A673 (cell line): ENCODE measurements at regions not wholly inside any gene's neighbourhood (a gene's known extent, or its start where the extent isn't known, plus 50 kb on each side); places are given as distances from the start of the nearest gene placed in this dataset.

ENCODE experiments used
- CTCF ChIP-seq: fragments of 300-800, 200-600 bp; sonication (generic); conservative IDR thresholded peaks from 2 replicates; pipeline ENCODE4 v1.5.1; 2017; ENCODE audit warnings: low read depth, mild to moderate bottlenecking, antibody characterized with exemption, low read length, moderate library complexity, mixed read lengths
- EZH2 ChIP-seq: fragments of 200-600 bp; sonication (generic); IDR thresholded peaks from 2 replicates; pipeline ENCODE4 v1.6.1; 2017; ENCODE audit warnings: borderline replicate concordance, low read depth, mild to moderate bottlenecking, mixed read lengths, antibody characterized with exemption, low read length; ENCODE audit not compliant: poor library complexity, severe bottlenecking

GRCh38 chrX:86981326-86981879, 536.2 kb upstream of the KLHL4 start:
- TF ChIP-seq CTCF: no peak
- no peak for TF ChIP-seq EZH2
